H1 (cell line): ENCODE measurements at regions not wholly inside any gene's neighbourhood (a gene's known extent, or its start where the extent isn't known, plus 50 kb on each side); places are given as distances from the start of the nearest gene placed in this dataset.

ENCODE experiments used
- CTCF ChIA-PET: fragments of 300-600 bp; sonication (Branson Sonifier 250); formaldehyde crosslinking; loops from one replicate; lab custom pipeline; 2021; ENCODE audit not compliant: partially characterized antibody; lab: Charles Lee
- POLR2A ChIA-PET: fragments of 300-600 bp; sonication (Branson Sonifier 250); formaldehyde crosslinking; loops from one replicate; lab custom pipeline; 2021; ENCODE audit warnings: inconsistent platforms; ENCODE audit not compliant: partially characterized antibody; lab: Charles Lee
- DNase-seq, 2 experiments: peaks; one replicate each; pipeline versions ENCODE4 v3.0.0 to v3.0.0-alpha.2; 2010 to 2022; ENCODE audit warnings: low spot score in 2 of 2, low read depth in 1 of 2, mixed read lengths in 1 of 2
- FAIRE-seq: peaks from 2 replicates; lab custom pipeline; 2011; peaks lifted over from hg19 to GRCh38; lab: Jason Lieb, UNC
- H2AFZ ChIP-seq: 2 replicates; pipeline ENCODE4 v1.8.1; 2012; ENCODE audit warnings: low read length, inconsistent platforms
- H2AK5ac ChIP-seq: 2 replicates; pipeline ENCODE4 v1.6.1; 2013; ENCODE audit warnings: low read depth, low read length
- H2BK120ac ChIP-seq: replicated peaks from 2 replicates; pipeline ENCODE3; 2013; ENCODE audit warnings: low read depth, low read length, inconsistent platforms
- H2BK12ac ChIP-seq: 2 replicates; pipeline ENCODE4 v1.6.1; 2013; ENCODE audit warnings: low read depth, low read length
- H2BK15ac ChIP-seq: 2 replicates; pipeline ENCODE4 v1.6.1; 2013; ENCODE audit warnings: low read length
- H2BK20ac ChIP-seq: 2 replicates; pipeline ENCODE4 v1.6.1; 2013; ENCODE audit warnings: low read length
- H2BK5ac ChIP-seq: 2 replicates; pipeline ENCODE4 v1.6.1; 2013; ENCODE audit warnings: low read depth, low read length
- H3K14ac ChIP-seq: 2 replicates; pipeline ENCODE4 v1.6.1; 2013; ENCODE audit warnings: inconsistent platforms; ENCODE audit not compliant: insufficient read length
- H3K18ac ChIP-seq: 2 replicates; pipeline ENCODE4 v1.6.1; 2013; ENCODE audit warnings: low read length; ENCODE audit errors: extremely low read depth
- H3K23ac ChIP-seq: 2 replicates; pipeline ENCODE4 v1.6.1; 2013; ENCODE audit warnings: inconsistent platforms; ENCODE audit not compliant: insufficient read length
- H3K23me2 ChIP-seq: 2 replicates; pipeline ENCODE4 v1.6.1; 2013; ENCODE audit warnings: low read depth, low read length
- H3K27ac ChIP-seq: 2 replicates; pipeline ENCODE4 v1.6.1; 2011; ENCODE audit warnings: low read depth, low read length, inconsistent platforms
- H3K27me3 ChIP-seq, 4 experiments: replicated peaks in 1 of 4; 1 replicate in 1 of 4; 2 replicates in 3 of 4; pipeline versions ENCODE4 v1.6.1 to v1.8.1; 2011 to 2013; ENCODE audit warnings: low read length in 3 of 4, mild to moderate bottlenecking in 3 of 4, inconsistent platforms in 2 of 4, mixed read lengths in 2 of 4, moderate library complexity in 1 of 4; ENCODE audit not compliant: control insufficient read depth in 3 of 4, insufficient read depth in 3 of 4; ENCODE audit errors: extremely low read depth in 1 of 4
- H3K36me3 ChIP-seq, 4 experiments: 2 replicates each; pipeline versions ENCODE4 v1.6.1 to v1.8.1; 2011 to 2013; ENCODE audit warnings: mild to moderate bottlenecking in 4 of 4, low read length in 3 of 4, moderate library complexity in 2 of 4, control low read depth in 1 of 4, inconsistent platforms in 1 of 4; ENCODE audit not compliant: insufficient read depth in 4 of 4, control insufficient read depth in 2 of 4
- H3K4ac ChIP-seq: replicated peaks from 2 replicates; pipeline ENCODE3; 2013; ENCODE audit warnings: low read length, low read depth, mixed read lengths, inconsistent platforms; ENCODE audit not compliant: insufficient read length
- H3K4me1 ChIP-seq, 4 experiments: replicated peaks in 1 of 4; 1 replicate in 1 of 4; 2 replicates in 3 of 4; pipeline versions ENCODE4 v1.6.1 to v1.8.1; 2011 to 2013; ENCODE audit warnings: low read length in 3 of 4, inconsistent platforms in 2 of 4, mixed read lengths in 1 of 4; ENCODE audit not compliant: insufficient read depth in 4 of 4, control insufficient read depth in 3 of 4
- H3K4me2 ChIP-seq, 2 experiments: 2 replicates each; pipeline versions ENCODE4 v1.6.1 to v1.8.1; 2011 to 2013; ENCODE audit warnings: low read depth in 2 of 2, low read length in 2 of 2, control low read depth in 1 of 2, inconsistent platforms in 1 of 2, mild to moderate bottlenecking in 1 of 2; ENCODE audit not compliant: insufficient read depth in 1 of 2
- H3K4me3 ChIP-seq, 4 experiments: fragments of 200-600, 300-600 bp in 1 of 4; sonication (generic), shearing (Covaris generic), sonication (Bioruptor Twin) in 1 of 4; 2 replicates each; pipeline versions ENCODE4 v1.5.1 to v1.8.1; 2011 to 2016; ENCODE audit warnings: low read length in 4 of 4, low read depth in 3 of 4, control low read depth in 2 of 4, inconsistent platforms in 2 of 4, mild to moderate bottlenecking in 2 of 4, mixed read lengths in 1 of 4, moderate library complexity in 1 of 4; ENCODE audit not compliant: insufficient read depth in 2 of 4; ENCODE audit errors: extremely low read depth in 1 of 4
- H3K56ac ChIP-seq: replicated peaks from 2 replicates; pipeline ENCODE3; 2013; ENCODE audit warnings: low read depth, mild to moderate bottlenecking, mixed read lengths, low read length, inconsistent platforms; ENCODE audit not compliant: insufficient read length
- H3K79me1 ChIP-seq: 2 replicates; pipeline ENCODE4 v1.6.1; 2013; ENCODE audit warnings: low read depth, low read length, control low read depth
- H3K79me2 ChIP-seq, 2 experiments: 2 replicates each; pipeline versions ENCODE4 v1.6.1 to v1.8.1; 2012 to 2013; ENCODE audit warnings: low read length in 2 of 2, mild to moderate bottlenecking in 2 of 2, inconsistent platforms in 1 of 2; ENCODE audit not compliant: insufficient read depth in 2 of 2, control insufficient read depth in 1 of 2
- H3K9ac ChIP-seq, 4 experiments: replicated peaks in 1 of 4; 1 replicate in 1 of 4; 2 replicates in 3 of 4; pipeline versions ENCODE4 v1.6.1 to v1.8.1; 2011 to 2013; ENCODE audit warnings: low read depth in 3 of 4, low read length in 3 of 4, control low read depth in 2 of 4, mild to moderate bottlenecking in 2 of 4, moderate library complexity in 2 of 4, inconsistent platforms in 1 of 4; ENCODE audit errors: extremely low read depth in 1 of 4
- H3K9me3 ChIP-seq, 2 experiments: 2 replicates each; pipeline versions ENCODE4 v1.6.1 to v1.8.1; 2012 to 2013; ENCODE audit warnings: mild to moderate bottlenecking in 2 of 2, moderate library complexity in 2 of 2, control low read depth in 1 of 2, inconsistent platforms in 1 of 2, low read depth in 1 of 2, low read length in 1 of 2, mixed read lengths in 1 of 2; ENCODE audit not compliant: insufficient read depth in 2 of 2
- H4K20me1 ChIP-seq, 2 experiments: replicated peaks in 1 of 2; 2 replicates each; pipeline versions ENCODE3 to v1.8.1; 2011 to 2013; ENCODE audit warnings: inconsistent platforms in 2 of 2, low read length in 2 of 2, mild to moderate bottlenecking in 1 of 2; ENCODE audit not compliant: insufficient read depth in 2 of 2, control insufficient read depth in 1 of 2
- H4K5ac ChIP-seq: 2 replicates; pipeline ENCODE4 v1.6.1; 2013; ENCODE audit warnings: low read length, low read depth, mixed read lengths, inconsistent platforms; ENCODE audit not compliant: insufficient read length
- H4K8ac ChIP-seq: 2 replicates; pipeline ENCODE4 v1.8.0; 2013; ENCODE audit warnings: mild to moderate bottlenecking, moderate library complexity, low read length, inconsistent platforms; ENCODE audit not compliant: insufficient read depth; ENCODE audit errors: extremely low read depth
- H4K91ac ChIP-seq: replicated peaks from 2 replicates; pipeline ENCODE3; 2013; ENCODE audit warnings: low read length, mixed read lengths, inconsistent platforms; ENCODE audit not compliant: insufficient read length
- ATF2 ChIP-seq: IDR thresholded peaks from 2 replicates; pipeline ENCODE4 v1.6.1; 2012; ENCODE audit warnings: low read length, inconsistent platforms
- EGR1 ChIP-seq: IDR thresholded peaks from 2 replicates; pipeline ENCODE4 v1.6.1; 2011; ENCODE audit warnings: low read depth, low read length, borderline replicate concordance
- GABPA ChIP-seq: IDR thresholded peaks from 2 replicates; pipeline ENCODE4 v1.6.1; 2011; ENCODE audit warnings: mild to moderate bottlenecking, low read length, moderate library complexity, borderline replicate concordance; ENCODE audit not compliant: insufficient read depth
- KDM1A ChIP-seq: fragments of 200-600, 300-600 bp; sonication (generic); IDR thresholded peaks from 2 replicates; pipeline ENCODE4 v1.7.1; 2016; ENCODE audit warnings: mild to moderate bottlenecking, low read length, borderline replicate concordance
- SP1 ChIP-seq: IDR thresholded peaks from 2 replicates; pipeline ENCODE4 v1.6.1; 2011; ENCODE audit warnings: low read depth, low read length
- WGBS, 2 experiments: shearing (Covaris generic) in 1 of 2; methylation state at CpG; one replicate each; pipeline versions ENCODE4 v1.1.6 to v1.1.7; 2013 to 2015; ENCODE audit warnings: low lambda C conversion rate in 2 of 2, mixed read lengths in 2 of 2, inconsistent platforms in 1 of 2, low coverage in 1 of 2, missing lambda C conversion rate in 1 of 2; ENCODE audit not compliant: insufficient replicate concordance in 2 of 2, insufficient coverage in 1 of 2, insufficient read length in 1 of 2; ENCODE audit errors: extremely low coverage in 1 of 2, missing lambda C conversion rate in 1 of 2; 5-methylcytosine and 5-hydroxymethylcytosine counted together

- no peak overlapping the region for H3K14ac ChIP-seq
- H2BK15ac ChIP-seq = 0 out of 2 replicates have a peak overlapping the region, but pooled peaks have one; percentile 75
- no peak overlapping the region for H3K4me3 ChIP-seq
- no peak for DNase-seq
- H3K79me1 ChIP-seq = no peaks in the 10 kb centered on the region
- no peak overlapping the region for H2BK20ac ChIP-seq
- peaks cover 0 to 21% (median 7%) of the 10 kb centered on the region in 4 experiments; a peak in 5 of 7 replicates for H3K4me1 ChIP-seq
- no peak overlapping the region for H2BK5ac ChIP-seq
- no peak overlapping the region for H2BK120ac ChIP-seq
- H3K18ac ChIP-seq = no peak overlapping the region; the same call in 1 of the 2 replicates
- no peak overlapping the region for H3K23ac ChIP-seq
- H4K8ac ChIP-seq = no peak overlapping the region
- H3K9ac ChIP-seq = no peak overlapping the region
- no peaks in the 10 kb centered on the region for H3K23me2 ChIP-seq
- H3K27me3 ChIP-seq = no peaks in the 10 kb centered on the region
- H2BK12ac ChIP-seq = no peak overlapping the region
- TF ChIP-seq EGR1 (no peak), ATF2 (no peak), KDM1A (no peak), GABPA (no peak), SP1 (no peak)
- H3K9me3 ChIP-seq = no peaks in the 10 kb centered on the region
- no peak overlapping the region for H3K56ac ChIP-seq
- no peak overlapping the region for H3K4ac ChIP-seq
- no peaks in the 10 kb centered on the region for H4K20me1 ChIP-seq
- no peak overlapping the region for H3K4me2 ChIP-seq
- no peak overlapping the region for H2AFZ ChIP-seq
- H3K27ac ChIP-seq = no peak overlapping the region
- H4K91ac ChIP-seq = no peak overlapping the region
- ChIA-PET POLR2A (no interaction called here), CTCF (interaction anchor here (1.0 to 2.2 kb wide), 6 partner anchors 9 to 64 kb away, joined by 3 to 9 read pairs (median 4); no protein-coding TSS in a partner anchor)
- no peak for FAIRE-seq
- no peaks in the 10 kb centered on the region for H3K36me3 ChIP-seq
- H2AK5ac ChIP-seq = no peak overlapping the region
- H3K79me2 ChIP-seq = no peaks in the 10 kb centered on the region
- WGBS, 2 experiments = 95% methylated on average over 10 of the region's 10 CpGs; no CpG with 5 or more reads in 1 of the 2 experiments
- no peak overlapping the region for H4K5ac ChIP-seq
These were observed 65.8 kb upstream of the HS6ST1 start for GRCh38 chr2:128384446-128384845.
